NCI-H526 (cell line): ENCODE measurements at regions not wholly inside any gene's neighbourhood (a gene's known extent, or its start where the extent isn't known, plus 50 kb on each side); places are given as distances from the start of the nearest gene placed in this dataset.
"Not testable (repeated sequence)": the region's sequence is repeated elsewhere in the genome, so short reads cannot be mapped to it uniquely, and the experiment has no call there.

Source experiments
- DNase-seq, 2 experiments: peaks; one replicate each; lab custom pipeline; 2025; lab: John Stamatoyannopoulos, UW

DNA sequence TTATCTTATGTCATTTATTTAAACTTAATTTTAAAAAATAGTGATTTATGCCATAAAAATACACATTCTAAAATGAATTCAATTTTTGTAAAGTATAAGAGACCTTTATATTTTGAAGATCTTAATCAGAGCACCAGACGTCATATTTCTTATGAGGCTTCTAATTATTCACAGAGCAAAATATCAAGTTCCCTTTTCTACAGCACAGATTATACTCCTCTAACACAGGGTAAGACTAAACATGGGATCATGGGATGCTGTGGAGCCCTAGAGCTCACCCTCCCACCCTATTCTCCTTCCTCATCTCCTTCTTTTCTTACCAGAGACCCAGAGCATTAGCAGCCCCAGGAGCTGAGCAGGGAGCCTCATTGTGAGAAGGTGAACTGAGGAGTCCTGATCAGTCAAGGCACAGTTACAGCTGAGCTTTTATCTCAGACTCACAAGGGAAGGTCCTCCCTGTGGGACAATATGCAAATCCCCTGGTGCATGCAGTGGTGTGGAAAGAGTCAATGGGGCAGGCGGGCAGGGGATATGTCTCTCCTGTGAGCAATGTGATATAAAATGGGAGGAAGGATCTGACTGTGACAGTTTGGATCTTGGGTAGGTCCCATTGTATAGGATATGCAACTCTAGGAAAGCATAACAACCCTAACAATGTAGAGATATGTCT, 530.7 kb downstream of the RPIA start:
- DNase-seq = not testable (repeated sequence)

DNA sequence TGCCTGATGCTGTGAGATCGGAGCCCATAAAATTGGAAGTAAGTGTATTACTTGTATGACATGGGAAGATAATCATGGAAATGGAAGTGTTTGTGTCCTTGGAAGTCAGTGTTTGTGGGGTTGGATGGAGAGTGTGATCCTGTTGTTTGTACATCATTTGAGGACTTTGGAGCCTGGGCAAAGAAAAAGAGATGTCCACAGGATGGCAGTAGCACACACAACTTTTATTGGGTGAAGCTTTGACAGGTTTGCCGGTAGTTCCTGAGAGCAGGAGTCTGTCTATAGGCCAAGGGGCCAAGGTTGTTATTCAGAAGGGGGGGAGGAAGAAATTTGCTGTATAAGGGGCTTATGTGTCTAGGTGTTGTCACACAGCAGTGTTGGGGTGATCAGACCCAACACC, 533.3 kb downstream of the RPIA start:
- DNase-seq = not testable (repeated sequence)

DNA sequence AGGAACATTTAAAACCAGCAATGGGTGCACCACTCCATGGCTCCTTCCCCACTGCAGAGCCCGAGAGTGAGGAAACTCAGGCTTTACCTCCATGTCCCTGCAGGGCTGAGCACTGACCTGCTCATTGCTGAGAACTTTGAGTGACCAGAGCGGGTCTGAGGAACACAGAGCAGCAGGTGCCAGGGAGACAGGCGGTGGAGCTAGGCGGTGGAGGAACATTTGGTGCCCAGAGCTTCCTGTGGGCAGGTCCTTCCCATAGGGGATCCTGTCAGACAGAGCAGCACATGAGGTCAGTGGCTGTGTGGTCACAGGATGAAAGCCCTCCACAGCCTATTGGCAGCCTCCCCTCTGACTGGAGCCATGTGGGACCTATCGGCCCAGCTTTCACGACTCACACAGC, 538.5 kb downstream of the RPIA start:
- not testable (repeated sequence) for DNase-seq

DNA sequence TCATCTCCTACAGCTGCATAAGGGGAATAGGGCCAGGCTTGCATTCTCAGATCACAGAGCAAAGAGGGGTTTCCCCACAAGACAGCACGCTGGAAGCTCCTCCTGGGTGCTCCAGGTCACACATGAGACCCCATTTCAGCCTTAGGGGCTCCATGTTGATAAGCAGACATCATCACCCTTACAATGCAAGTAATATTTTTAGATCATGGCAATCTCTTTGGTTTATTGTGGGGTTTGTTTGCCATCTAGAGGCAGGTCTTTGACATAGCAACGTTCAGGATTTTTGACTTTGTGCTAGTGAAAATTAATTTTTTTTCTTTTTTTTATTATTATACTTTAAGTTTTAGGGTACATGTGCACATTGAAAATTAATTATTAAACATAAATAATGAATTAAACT, 539.8 kb downstream of the RPIA start:
- not testable (repeated sequence) for DNase-seq

DNA sequence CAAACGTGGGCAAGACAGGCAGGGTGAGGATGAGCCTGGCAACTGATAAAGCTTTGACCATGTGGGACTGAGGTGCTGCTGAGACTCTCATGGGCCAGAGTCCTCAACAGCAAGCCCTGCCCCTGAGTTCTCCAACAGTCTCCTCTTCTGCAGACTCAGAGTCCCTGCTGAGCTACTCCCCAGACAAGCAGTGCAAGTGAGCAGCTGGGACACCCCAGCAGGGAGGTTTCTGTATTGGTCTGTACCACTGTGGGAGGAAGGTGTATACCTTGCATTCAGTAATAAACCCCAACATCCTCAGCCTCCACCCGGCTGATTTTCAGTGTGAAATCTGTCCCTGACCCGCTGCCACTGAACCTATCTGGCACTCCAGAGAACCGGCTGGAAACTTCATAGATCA, 542.5 kb downstream of the RPIA start:
- DNase-seq = not testable (repeated sequence)

DNA sequence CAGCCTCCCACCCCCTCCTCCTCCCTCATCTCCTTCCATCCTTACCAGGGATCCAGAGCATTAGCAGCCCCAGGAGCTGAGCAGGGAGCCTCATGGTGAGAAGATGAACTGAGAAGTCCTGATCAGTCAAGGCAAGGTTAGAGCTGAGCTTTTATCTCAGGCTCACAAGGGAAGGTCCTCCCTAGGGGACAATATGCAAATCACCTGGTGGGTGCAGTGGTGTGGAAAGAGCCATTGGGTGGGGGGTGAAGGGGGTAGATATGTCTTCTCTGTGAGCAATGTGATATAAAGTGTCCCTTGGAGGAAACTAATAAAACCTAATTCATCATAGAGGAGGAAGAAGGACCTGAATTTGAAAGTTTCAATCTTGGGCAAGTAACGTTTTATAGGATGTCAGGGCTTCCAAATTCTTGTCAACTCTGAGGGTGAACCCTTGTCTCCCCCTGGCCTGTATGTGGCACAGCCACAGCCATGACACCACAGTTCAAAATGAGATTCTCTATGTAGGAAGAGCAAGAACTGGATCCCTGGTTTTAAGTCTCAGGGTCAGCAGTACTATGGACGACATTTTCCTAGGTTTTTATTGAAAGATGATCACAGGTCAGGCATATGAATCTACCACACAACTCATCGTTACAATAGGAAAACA, 543.5 kb downstream of the RPIA start:
- DNase-seq = peak in 1 of 2 experiments; percentile 29

DNA sequence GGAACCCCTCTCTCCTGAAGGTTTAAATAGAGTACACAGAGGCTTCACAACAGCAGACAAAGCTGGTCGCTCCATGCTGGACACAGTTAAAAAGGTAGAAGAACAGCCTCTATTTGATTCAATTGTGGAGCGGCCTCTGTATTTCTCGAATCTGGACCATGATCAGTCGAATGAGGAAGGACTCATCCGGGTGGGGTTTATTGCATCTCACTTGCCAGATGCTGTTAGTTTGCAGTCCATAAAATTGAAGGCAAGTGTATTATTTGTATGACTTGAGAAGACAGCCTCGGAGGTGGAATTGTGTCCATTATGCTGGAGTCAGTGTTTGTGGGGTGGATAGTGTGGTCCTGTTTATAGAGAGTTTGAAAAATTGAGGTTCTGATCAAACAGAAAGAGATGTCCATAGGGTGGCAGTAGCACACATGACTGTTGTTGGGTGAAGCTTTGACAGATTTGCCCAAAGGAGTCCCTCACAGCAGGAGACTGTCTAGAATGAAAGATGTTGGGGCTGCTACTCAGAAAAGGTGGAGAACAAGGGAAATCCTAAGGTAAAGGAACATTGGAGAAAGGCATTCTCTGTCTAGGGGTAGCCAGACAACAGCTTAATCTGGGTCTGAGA, 545.5 kb downstream of the RPIA start:
- not testable (repeated sequence) for DNase-seq

DNA sequence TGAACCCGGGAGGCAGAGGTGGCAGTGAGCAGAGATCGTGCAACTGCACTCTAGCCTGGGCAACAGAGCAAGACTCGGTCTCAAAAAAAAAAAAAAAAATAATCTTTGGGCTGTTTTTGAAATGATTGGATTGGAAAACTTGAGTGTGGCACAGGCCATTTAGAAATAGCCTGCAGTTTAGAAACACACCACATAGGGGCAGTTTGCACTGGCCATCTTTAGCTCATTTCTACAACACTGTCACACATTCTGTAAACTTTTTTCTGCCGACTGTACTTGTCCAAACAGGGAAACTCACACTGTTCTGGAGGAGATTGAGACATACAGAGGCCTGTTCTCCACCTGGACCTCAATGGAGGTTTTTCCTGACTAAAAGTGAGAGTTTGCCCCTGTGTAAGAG, 546.3 kb downstream of the RPIA start:
- DNase-seq = not testable (repeated sequence)

DNA sequence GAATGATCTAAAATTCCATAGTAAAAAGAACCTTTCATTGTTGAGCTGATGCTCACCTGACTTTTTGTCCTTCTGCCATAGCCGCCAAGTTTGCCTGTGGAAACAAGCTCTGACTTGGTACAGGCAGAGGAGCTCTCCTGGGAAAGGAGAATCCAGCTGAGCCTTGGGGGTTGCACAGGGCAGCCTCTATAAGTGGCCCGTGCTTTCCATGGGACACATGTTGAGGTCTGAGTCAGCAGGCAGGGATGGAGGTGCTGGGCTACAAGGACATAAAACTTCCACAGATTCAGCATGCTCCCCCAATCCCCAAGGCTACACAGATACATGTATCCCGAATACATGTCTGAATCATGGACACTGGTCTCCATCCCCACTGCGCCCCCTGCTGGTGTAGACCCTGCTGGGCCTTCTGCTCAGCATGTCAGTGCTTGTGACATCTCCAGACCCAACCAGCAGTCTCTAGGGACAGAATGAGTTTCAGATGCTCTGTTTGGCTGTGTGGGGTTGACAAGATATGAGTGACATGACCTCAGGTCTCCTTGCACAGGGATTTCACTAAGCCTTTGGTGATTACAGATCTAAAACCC, 551.7 kb downstream of the RPIA start:
- not testable (repeated sequence) for DNase-seq

DNA sequence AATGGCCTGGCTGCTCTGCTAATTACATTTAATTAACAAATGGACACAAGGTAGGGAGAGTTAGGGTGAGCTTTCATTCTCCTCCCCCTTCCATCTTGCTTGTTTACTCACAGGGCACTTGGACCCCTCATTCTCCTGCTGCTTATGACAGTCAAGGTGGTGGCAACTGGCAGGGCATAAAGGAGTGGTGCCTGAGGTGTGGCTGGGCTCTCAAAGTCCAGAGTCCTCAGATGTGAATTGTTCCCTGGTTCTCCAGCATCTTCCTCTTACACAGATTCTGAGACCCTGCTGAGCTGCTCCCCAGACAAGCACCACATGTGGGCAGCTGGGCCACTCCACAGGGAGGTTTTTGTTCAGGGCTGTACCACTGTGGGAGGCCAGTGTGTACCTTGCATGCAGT, 552.9 kb downstream of the RPIA start:
- not testable (repeated sequence) for DNase-seq

DNA sequence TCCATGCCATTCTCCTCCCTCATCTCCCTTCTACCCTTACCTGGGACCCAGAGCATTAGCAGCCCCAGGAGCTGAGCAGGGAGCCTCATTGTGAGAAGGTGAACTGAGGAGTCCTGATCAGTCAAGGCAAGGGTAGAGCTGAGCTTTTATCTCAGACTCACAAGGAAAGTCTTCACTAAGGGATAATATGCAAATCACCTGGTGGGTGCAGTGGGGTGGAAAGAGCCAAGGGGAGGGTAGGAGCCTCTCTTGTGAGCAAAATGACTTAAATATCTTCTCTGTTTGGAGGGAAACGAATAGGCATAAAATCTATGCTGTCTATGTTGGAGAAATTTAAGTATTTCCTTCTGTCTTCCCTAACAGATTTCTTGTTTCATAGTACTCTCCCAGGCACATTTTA, 554.0 kb downstream of the RPIA start:
- not testable (repeated sequence) for DNase-seq

DNA sequence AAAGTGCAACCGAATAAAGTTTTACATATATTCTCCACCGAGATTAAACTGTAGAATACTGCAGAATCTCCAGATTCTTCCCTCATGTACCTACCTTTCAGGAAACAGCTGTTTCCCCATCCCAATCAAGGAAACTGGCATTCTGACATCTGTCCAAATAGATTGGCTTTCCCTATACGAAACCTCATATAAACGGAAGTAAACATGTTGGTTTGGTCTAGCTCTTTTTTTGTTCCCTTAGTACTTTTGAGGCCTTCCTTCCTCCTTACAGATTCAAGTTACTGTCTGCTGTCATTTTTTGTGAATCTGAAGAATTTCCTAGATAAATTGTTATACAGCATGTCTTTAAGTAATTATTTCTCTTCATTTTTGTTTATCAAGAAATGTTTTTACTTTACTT, 554.6 kb downstream of the RPIA start:
- not testable (repeated sequence) for DNase-seq

DNA sequence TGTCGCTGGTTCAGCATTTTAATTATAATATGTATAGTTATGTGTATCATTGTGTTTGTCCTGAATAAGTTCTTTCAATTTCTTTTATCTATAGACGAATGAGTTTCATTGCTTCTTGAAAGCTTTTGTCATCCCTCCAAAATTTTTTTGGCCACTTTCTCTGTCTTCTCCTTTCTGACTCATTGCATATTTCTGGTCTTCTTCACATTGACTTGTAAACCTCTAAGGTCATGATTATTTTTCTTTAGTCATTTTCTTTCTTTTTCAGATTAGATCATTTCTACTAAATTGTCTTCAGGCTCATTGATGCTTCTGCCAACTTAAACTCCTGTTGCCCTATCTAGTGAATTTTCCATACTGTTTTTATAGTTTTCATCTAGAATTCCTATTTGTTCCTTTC, 555.1 kb downstream of the RPIA start:
- DNase-seq = not testable (repeated sequence)

DNA sequence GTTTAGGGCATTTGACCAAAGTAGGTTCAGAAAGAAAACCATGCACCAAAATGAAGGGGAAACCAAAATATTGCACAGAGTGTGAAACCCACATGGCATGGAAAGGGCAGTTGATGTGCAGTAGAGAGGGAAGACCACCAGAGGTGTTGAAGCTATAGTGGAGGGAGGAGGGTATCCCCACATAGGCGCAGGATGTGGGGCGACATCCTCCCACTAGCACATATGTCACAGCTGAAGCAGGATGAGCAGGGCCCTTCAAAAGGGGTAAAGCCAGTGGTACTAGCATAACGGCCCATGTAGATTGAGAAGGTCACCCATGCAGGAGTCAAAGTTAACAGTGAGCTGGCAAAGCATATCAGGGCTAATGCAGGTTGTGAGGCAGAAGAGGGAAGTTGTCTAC, 563.5 kb downstream of the RPIA start:
- DNase-seq = not testable (repeated sequence)

DNA sequence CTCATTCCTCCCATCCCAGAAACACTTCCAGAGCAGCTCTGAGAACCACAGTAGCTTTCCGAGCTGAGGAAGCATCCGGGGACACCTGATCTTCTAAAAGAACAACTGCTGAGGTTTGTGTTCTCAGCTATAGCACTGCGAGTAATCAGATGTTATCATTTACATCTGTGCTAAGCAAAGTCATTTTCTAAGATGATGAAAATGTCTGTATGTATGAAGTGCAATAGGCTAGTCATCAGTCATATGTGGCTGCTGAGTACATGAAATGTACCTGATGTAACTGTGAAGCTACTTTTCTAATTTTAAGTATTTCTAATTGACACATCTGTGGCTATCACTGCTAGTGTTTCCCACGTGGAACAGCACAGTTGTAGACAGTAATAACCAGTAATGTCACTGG, 582.0 kb downstream of the RPIA start:
- DNase-seq = not testable (repeated sequence)

DNA sequence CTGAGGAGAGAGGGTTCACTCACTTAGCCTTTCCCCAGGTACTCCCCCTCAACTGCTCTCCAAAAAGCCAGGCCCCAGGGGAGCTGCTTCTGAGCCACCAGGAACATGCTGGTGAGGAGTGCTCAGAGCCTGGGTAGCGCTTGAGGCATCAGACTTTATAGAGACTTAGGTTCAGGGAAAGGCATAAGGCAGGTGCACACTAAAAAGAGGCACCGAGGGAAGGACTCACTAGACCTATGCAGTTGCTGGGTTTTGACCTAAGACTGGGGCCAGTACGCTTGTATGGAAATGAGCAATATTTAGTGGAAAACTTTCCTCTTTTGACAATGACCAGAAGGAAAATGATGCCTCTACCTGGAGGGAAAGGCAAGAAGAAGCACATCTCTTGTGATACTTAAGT, 589.1 kb downstream of the RPIA start:
- DNase-seq = not testable (repeated sequence)

DNA sequence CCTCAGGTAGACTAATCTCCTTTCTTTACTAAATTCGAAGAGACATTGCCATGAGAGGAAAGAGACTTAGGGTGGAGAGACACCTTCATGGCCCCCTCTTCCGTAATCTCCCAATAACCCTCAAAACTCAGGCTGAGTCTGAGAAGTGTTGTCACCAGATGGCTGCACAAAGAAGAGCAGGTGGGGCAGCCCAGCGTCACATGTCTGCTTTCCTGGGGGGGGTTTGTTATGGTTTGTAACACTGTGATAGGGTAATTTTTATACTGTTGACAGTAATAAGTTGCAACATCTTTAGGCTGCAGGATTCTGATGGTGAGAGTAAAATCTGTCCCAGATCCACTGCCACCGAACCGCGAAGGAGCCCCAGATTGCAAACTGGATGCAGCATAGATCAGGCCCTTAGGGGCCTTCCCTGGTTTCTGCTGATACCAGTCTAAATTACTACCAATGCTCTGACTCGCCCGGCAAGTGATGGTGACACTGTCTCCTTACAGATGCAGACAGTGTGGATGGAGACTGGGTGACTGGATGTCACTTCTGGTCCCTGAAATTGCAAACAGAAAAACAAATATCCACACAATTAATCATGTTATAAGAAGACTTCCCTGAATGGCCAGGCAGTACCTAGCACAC, 595.1 kb downstream of the RPIA start:
- DNase-seq = not testable (repeated sequence)

DNA sequence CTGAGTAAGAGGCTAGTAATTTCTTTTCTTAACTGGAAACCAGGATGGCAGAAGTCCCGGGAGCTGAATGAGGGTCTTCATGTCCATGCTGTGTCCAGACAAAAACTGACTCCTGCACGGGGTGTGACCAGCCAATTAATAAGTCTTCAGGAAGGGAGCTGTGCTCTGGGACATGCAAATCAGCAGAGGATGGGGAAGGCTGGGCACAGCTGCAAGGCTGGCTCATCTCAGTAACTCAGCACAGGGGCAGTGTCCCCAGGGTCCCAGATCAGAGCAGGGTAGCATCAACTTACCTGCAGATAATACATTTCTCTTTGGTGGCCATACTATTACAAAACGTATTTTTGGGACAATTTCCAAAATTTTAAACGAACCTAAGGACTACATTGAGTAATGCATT, 595.6 kb downstream of the RPIA start:
- not testable (repeated sequence) for DNase-seq

DNA sequence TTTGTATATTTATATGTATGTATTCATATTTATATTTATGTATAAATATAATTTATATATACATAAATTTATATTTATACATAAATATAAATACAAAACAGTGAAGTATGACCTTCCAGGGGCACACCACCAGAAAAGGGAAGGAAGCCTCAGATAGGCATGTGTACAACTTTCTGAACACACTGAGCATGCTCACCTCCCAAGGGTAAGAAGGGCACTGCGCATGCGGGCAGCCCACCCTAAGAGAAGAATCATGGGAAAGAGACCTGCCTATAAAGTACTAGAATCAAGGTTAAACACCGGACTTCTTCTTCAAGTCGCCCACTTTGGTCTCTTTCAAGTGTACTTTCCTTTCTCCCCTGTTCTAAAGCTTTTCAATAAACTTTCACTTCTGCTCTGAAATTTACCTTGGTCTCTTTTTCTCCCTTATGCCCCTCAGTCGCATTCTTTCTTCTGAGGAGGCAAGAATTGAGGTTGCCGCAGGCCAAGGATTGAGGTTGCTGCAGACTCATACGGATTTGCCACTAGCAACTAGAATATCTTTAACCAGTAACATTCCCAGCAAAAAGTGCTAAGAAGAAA, 600.3 kb downstream of the RPIA start:
- DNase-seq = not testable (repeated sequence)

DNA sequence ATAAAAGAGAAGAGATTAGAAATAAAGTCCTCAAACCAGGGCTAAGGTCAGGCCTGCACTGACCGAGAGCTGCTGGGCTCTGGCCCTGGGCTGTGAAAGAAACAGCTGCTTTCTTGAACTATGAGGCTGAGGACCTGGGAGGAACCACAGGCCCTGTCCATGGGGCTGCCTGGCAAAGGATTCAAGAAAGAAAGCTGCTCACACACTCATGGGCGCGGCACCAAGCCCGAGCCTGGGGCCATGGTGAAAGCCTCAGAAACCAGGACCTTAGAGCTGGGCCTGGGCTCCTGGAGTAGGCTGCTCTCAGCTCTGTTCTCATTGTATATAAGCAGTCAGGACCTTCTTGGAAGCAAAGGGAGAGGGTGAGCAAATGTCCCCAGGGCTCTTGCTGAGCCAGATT, 601.9 kb downstream of the RPIA start:
- DNase-seq = not testable (repeated sequence)

DNA sequence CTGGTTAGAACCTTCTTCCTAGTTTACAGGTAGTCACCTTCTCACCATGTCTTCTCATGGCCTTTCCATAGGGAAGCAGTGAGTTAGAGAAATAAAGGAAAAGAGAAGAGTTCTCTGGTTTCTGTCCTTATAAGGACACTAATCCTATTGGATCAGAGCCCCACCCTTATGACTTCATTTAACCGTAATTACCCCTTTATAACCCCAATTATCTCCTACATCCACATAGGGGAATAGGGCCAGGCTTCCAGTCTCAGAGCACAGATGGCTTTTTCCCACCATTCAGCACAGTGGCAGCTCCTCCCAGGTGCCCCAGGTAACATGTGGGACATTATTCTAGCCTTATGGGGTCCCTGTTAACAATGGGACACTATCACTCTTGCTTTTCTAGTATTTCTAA, 602.9 kb downstream of the RPIA start:
- DNase-seq = not testable (repeated sequence)

DNA sequence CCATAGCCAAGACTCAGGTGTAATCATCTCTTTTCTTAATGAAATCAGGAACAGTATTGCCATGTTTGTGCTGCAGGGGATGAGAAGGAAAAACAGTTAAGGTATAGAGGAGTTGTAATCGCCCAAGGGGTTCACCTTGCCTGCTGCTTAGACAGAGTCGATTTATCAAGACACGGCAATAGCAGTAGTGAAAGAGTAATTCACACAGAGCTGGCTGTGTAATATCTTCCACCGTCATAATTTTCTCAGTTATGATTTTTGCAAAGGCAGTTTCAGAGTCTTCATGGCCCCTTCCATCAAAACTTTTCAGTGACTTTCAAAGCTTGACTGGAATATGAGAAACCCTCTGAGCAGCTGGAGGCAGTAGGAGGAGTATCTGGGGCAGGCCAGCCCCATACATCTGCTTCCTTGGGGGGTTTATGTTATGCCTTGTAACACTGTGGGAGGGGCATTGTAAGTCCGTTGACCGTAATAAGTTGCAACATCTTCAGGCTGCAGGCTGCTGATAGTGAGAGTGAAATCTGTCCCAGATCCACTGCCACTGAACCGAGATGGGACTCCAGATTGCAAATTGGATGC, 605.4 kb downstream of the RPIA start:
- not testable (repeated sequence) for DNase-seq
